Neural cell (in vitro differentiated cells): ENCODE measurements at regions not wholly inside any gene's neighbourhood (a gene's known extent, or its start where the extent isn't known, plus 50 kb on each side); places are given as distances from the start of the nearest gene placed in this dataset.

ENCODE experiments used
- H2AFZ ChIP-seq: fragments of 200-600, 300-800 bp; sonication (generic), shearing (Covaris generic); 2 replicates; pipeline ENCODE4 v1.6.0; 2014; ENCODE audit warnings: low read depth, mild to moderate bottlenecking, antibody characterized with exemption, low read length, moderate library complexity
- H3F3A ChIP-seq: fragments of 200-600 bp; shearing (Covaris generic); 2 replicates; pipeline ENCODE4 v1.6.1; 2016; ENCODE audit warnings: mild to moderate bottlenecking, moderate library complexity, mixed read lengths, antibody characterized with exemption, low read length; ENCODE audit not compliant: insufficient read depth, poor library complexity, severe bottlenecking
- H3K27ac ChIP-seq: fragments of 200-600, 300-800 bp; sonication (generic), shearing (Covaris generic); 2 replicates; pipeline ENCODE4 v1.5.1; 2014; ENCODE audit warnings: mild to moderate bottlenecking, low read length, moderate library complexity
- H3K27me3 ChIP-seq: fragments of 300-800, 200-600 bp; sonication (generic), shearing (Covaris generic); 2 replicates; pipeline ENCODE4 v1.6.0; 2014; ENCODE audit warnings: mild to moderate bottlenecking, low read depth, low read length, moderate library complexity; ENCODE audit not compliant: insufficient read depth
- H3K36me3 ChIP-seq: fragments of 300-800, 200-600 bp; sonication (generic), shearing (Covaris generic); 2 replicates; pipeline ENCODE4 v1.5.1; 2014; ENCODE audit warnings: mild to moderate bottlenecking, antibody characterized with exemption, low read length, moderate library complexity; ENCODE audit not compliant: insufficient read depth
- H3K4me2 ChIP-seq: fragments of 300-800, 200-600 bp; sonication (generic), shearing (Covaris generic); 2 replicates; pipeline ENCODE4 v1.6.0; 2014; ENCODE audit warnings: mild to moderate bottlenecking, low read length
- H3K4me3 ChIP-seq: fragments of 300-800, 200-600 bp; sonication (generic), shearing (Covaris generic); 2 replicates; pipeline ENCODE4 v1.5.1; 2014; ENCODE audit warnings: mild to moderate bottlenecking, low read length, moderate library complexity
- H3K79me2 ChIP-seq: fragments of 200-600 bp; shearing (Covaris generic); replicated peaks from 2 replicates; pipeline ENCODE4 v1.6.0; 2014; ENCODE audit warnings: mild to moderate bottlenecking, low read length, moderate library complexity; ENCODE audit not compliant: insufficient read depth
- H3K9ac ChIP-seq: fragments of 300-800, 200-600 bp; sonication (generic), shearing (Covaris generic); 2 replicates; pipeline ENCODE4 v1.6.1; 2016; ENCODE audit warnings: mild to moderate bottlenecking, low read length, mixed read lengths
- H3K9me2 ChIP-seq: fragments of 200-600 bp; shearing (Covaris generic); 2 replicates; pipeline ENCODE4 v1.6.1; 2016; ENCODE audit warnings: mild to moderate bottlenecking, low read length, mixed read lengths; ENCODE audit not compliant: insufficient read depth
- H3K9me3 ChIP-seq: fragments of 200-600, 300-800 bp; sonication (generic), shearing (Covaris generic); 2 replicates; pipeline ENCODE4 v1.6.1; 2016; ENCODE audit warnings: mild to moderate bottlenecking, mixed run types, low read length, moderate library complexity, mixed read lengths
- H4K20me1 ChIP-seq: fragments of 200-600 bp; shearing (Covaris generic); 2 replicates; pipeline ENCODE4 v1.6.1; 2016; ENCODE audit warnings: mild to moderate bottlenecking, mixed run types; ENCODE audit not compliant: insufficient read depth
- CTCF ChIP-seq: fragments of 450-650 bp; IDR thresholded peaks from 2 replicates; pipeline ENCODE4 v1.5.1; 2014; ENCODE audit warnings: antibody characterized with exemption, mild to moderate bottlenecking, moderate library complexity; ENCODE audit not compliant: poor library complexity, severe bottlenecking
- EP300 ChIP-seq: fragments of 450-650 bp; conservative IDR thresholded peaks from 2 replicates; pipeline ENCODE4 v1.6.1; 2014; ENCODE audit warnings: antibody characterized with exemption, mild to moderate bottlenecking, moderate library complexity; ENCODE audit not compliant: poor library complexity, severe bottlenecking
- EZH2 ChIP-seq: fragments of 200-600, 300-800 bp; shearing (Covaris generic), sonication (generic); IDR thresholded peaks from 2 replicates; pipeline ENCODE4 v1.6.1; 2014; ENCODE audit warnings: antibody characterized with exemption, low read length, borderline replicate concordance, mild to moderate bottlenecking; ENCODE audit not compliant: insufficient read depth, poor library complexity, severe bottlenecking
- MXI1 ChIP-seq: fragments of 450-650 bp; conservative IDR thresholded peaks from 2 replicates; pipeline ENCODE4 v1.6.1; 2014; ENCODE audit warnings: antibody characterized with exemption, mild to moderate bottlenecking; ENCODE audit not compliant: poor library complexity, severe bottlenecking
- POLR2AphosphoS5 ChIP-seq: IDR thresholded peaks from 2 replicates; pipeline ENCODE4 v1.6.1; 2012
- RAD21 ChIP-seq: fragments of 450-650 bp; conservative IDR thresholded peaks from 2 replicates; pipeline ENCODE4 v1.6.1; 2014; ENCODE audit warnings: antibody characterized with exemption, mild to moderate bottlenecking, moderate library complexity
- REST ChIP-seq: IDR thresholded peaks from 2 replicates; pipeline ENCODE4 v1.6.1; 2012; ENCODE audit warnings: borderline replicate concordance
- SMC3 ChIP-seq: fragments of 450-650 bp; conservative IDR thresholded peaks from 2 replicates; pipeline ENCODE4 v1.6.1; 2014; ENCODE audit warnings: antibody characterized with exemption, mild to moderate bottlenecking, moderate library complexity; ENCODE audit not compliant: poor library complexity
- TAF1 ChIP-seq: IDR thresholded peaks from 2 replicates; pipeline ENCODE4 v1.6.1; 2012; ENCODE audit warnings: low read depth

- no peak overlapping the region for H3K9ac ChIP-seq
These were observed 944.3 kb downstream of the SOCS6 start for GRCh38 chr18:71233177-71233576.

DNA sequence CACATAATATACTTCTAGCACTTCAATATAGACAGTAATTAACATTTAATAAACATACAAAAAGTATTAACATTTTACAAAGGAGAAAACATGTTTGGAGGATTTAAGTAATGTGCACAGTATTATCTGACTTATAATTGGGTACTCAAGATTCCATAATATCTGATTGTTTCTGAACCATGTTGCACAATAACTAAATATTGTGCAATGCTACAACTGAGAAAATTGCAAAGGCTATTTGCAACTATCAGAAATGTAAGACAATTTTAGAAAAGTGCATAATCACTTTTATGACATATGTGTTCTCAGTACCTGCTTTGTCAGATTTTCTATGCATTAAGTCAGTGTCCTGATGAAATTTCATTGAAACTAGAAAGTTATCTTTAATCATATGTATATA is 934.6 kb downstream of the SOCS6 start:
- H4K20me1 ChIP-seq, result no peaks in the 10 kb centered on the region
- H3K27me3 ChIP-seq, result no peaks in the 10 kb centered on the region
- H3K79me2 ChIP-seq, result no peaks in the 10 kb centered on the region
- no peaks in the 10 kb centered on the region for H3K9me3 ChIP-seq
- H3K9me2 ChIP-seq, result no peaks in the 10 kb centered on the region
- H3K4me2 ChIP-seq, result no peak overlapping the region
- H3K9ac ChIP-seq, result no peak overlapping the region
- no peaks in the 10 kb centered on the region for H3F3A ChIP-seq
- H3K27ac ChIP-seq, result no peak overlapping the region
- no peak overlapping the region for H3K4me3 ChIP-seq
- H2AFZ ChIP-seq, result no peak overlapping the region
- H3K36me3 ChIP-seq, result no peaks in the 10 kb centered on the region
- TF ChIP-seq MXI1 (no peak), POLR2AphosphoS5 (no peak), EZH2 (no peak), EP300 (no peak), CTCF (no peak), REST (no peak)

More at GRCh38 chr18:71233177-71233576, 944.3 kb downstream of the SOCS6 start:
- Histone ChIP-seq H3K4me2 (no peak overlapping the region), H3K9me2 (no peaks in the 10 kb centered on the region), H3K27ac (no peak overlapping the region), H2AFZ (no peak overlapping the region), H3K4me3 (no peak overlapping the region), H3K79me2 (no peaks in the 10 kb centered on the region), H4K20me1 (no peaks in the 10 kb centered on the region), H3K36me3 (no peaks in the 10 kb centered on the region), H3K9me3 (no peaks in the 10 kb centered on the region), H3K27me3 (no peaks in the 10 kb centered on the region), H3F3A (no peaks in the 10 kb centered on the region)
- no peak for TF ChIP-seq SMC3
- TF ChIP-seq POLR2AphosphoS5, result no peak
- TF ChIP-seq CTCF, result no peak
- no peak for TF ChIP-seq MXI1
- TF ChIP-seq RAD21, result no peak
- TF ChIP-seq EP300, result no peak
- no peak for TF ChIP-seq REST
- TF ChIP-seq EZH2, result no peak
- TF ChIP-seq TAF1, result no peak
